Ramos (cell line): ENCODE measurements at regions not wholly inside any gene's neighbourhood (a gene's known extent, or its start where the extent isn't known, plus 50 kb on each side); places are given as distances from the start of the nearest gene placed in this dataset.
"Not testable (repeated sequence)": the region's sequence is repeated elsewhere in the genome, so short reads cannot be mapped to it uniquely, and the experiment has no call there.

Experiments
- in situ Hi-C: fragments of 300-500 bp; cut with MboI; formaldehyde crosslinking; loops from one replicate; pipeline ENCODE4 v1.14.3; 2022; ENCODE audit warnings: low sequenced_read_pairs; ENCODE audit not compliant: unreplicated experiment

DNA sequence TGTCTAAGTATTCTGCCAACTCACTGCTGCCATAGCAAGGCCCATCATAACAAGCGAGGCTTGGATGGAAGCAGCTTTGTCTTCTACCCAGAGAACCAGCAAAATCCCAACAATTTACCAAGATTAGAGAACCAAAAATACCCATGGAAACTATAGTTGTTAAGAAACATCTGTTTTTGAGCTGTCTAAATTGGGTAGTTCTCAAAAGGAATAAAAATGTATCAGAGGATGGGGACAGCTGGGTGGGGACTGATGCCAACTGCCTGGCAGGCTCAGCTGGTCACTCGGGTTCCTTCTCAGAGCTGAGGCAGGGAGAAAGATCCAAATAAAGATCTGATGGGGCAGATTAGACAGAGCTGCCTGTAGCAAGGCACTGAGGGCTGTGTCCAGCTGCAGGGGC, 85.9 kb upstream of the GRK3 start:
- in situ Hi-C loops: no loop called here

GRCh38 chr22:25480868-25481267, 83.6 kb upstream of the GRK3 start:
- in situ Hi-C loops: not testable (repeated sequence)

DNA sequence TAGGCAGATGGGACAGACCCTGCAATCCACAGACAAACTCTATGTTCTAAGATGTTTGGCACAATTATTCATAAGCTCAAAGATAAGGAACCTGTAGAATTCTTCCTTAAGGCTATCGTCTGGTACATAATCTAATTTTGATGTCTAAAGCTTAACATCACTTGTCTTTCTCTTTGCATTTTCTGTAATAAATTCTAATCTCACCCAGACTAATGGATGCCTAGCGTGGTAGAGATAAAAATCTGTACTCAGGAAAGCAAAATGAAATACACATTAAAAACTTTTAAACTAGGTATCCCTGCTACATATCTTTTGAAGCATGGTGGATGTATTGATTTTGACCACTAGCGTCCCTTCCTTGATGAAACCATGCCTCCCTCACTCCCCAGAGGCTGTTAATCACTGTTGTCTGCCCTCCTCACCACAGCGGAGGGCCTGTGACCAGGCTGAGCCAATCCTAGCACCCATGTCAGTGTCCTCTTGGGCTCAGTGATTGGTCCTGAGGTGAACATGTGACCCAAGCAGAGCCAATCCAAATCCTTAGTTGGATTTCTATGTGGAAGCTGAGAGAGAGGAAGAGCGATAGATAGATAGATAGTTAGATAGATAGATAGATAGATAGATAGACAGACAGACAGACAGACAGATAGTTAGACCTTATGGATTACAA, 82.2 kb upstream of the GRK3 start:
- in situ Hi-C loops: no loop called here

DNA sequence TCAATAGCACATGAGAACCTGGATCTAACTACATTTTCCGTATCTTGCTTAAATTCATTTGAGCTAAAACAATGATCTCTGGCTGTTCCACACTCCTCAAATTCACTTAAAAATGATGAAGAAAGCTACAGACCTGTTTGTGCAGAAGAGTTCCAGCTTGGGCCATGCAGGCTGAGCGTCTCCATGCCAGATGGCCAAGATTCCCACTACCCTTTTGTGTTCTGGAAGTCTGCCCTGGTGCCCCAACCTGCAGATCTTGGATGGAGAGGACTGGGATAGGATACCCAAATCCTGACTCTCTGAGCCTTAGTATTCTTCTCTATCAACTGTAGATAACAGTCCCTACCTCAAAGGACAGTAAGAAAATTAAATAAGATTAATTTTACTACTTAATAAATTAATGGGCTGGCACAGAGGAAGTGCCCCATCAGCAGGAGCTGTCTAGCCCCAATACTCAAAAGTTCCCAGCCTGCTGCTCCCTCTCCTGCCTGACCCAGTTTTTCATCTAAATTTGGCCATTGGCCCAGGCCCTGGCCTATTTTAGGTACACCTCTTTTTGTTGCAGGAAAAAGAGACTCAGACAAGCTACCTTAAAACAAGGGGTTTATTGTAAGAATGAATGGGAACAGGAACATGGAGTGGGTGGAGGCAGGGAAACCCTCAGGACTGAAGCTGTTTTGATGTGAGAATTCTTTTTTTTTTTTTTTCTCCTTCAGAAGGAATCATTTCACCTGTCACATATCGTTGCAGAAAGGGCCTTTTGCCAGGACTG, 81.4 kb upstream of the GRK3 start:
- in situ Hi-C loops: no loop called here

GRCh38 chr22:25483931-25484330, 80.5 kb upstream of the GRK3 start:
- in situ Hi-C loops: no loop called here

DNA sequence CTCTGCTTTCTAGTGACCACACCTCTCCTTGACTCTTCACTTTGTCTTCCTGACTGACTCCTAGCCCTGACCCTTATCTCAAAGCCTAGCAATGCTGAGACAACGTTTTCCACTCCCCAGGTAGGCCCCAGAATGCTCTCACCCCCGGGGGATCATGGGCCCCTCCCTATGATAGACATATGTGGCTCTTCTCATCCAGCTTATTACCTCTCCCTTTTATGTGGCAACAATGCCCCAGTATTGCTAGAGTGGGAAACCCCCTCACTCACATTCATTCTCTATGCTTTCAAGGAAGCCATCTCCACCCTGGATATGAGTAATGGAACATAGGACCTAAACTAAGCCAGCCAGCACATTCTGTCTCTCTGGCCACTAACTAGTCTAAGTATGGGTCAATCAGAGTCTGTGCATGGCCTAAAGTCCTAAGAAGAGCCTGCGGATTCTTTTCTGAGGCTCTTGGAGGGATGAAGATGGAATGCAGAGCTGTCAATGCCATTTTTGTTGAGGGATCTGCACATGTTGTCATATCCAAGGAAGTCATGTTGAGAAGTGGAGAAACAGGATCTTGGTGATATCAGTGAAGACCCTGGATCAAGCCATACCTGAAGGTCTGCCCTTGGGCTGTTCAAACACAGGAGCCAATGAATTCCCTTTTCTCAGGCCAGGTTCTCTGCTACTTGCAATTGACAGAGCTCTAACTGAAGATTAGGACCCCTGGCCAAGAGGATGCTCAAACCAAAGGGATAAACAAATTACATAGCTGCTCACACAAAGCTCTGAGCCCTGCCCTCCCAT, 79.8 kb upstream of the GRK3 start:
- in situ Hi-C loops: no loop called here

- in situ Hi-C loops: no loop called here
These were observed 78.6 kb upstream of the GRK3 start for GRCh38 chr22:25485626-25486545.

DNA sequence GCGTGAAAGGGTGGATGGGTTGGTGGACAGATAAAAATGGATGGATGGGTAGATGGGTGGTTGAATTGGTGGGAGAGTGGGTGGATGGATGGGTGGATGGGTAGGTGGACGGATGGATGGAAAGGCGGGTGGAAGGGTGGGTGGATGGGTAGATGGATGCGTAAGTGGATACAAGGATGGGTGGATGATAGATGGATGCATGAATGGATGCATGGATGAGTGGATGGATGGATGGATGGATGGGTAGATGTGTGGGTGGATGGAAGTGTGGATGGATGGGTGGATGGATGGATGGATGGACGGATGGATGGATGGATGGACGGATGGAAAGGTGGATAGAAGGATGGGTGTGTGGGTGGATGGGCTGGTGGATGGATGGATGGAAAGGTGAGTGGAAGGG, 77.0 kb upstream of the GRK3 start:
- in situ Hi-C loops: no loop called here

DNA sequence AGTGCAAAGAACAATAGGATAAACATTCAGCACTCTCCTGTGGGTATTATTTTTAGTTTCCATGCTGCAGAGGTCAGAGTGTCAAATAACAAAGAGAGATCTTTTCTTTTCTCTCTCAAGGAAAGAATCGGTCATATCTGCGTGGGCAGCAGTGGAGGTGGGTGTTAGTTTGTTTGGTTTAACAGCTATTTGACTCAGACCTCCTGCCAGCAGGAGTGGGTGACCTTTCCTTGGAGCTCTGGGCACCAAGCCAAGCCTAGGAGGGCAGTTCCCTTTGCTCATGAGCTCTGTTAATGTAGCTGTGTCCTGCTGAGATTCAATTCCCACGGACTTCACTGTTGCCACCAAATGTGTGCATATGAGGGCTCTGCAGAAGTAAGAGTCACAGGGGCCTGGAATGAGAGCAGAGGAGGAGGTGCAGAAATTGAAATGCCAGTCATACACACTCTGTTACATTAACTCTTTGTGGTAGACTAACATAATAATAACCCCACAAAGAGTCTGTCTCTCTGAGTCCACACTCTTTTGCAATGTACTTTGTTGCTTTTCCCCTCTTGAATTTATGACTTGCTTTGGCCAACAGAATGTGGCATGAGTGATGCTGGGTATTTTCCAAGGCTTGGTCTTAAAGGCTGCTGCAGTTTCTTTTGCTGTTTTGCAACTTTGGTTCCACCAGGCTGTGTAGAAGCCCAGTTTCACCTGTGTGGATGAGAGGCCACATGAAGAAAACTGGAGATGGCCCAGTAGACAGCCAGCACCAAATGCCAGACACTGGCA, 76.0 kb upstream of the GRK3 start:
- in situ Hi-C loops: no loop called here

- in situ Hi-C loops: no loop called here
These were observed 74.5 kb upstream of the GRK3 start for GRCh38 chr22:25489947-25490346.

DNA sequence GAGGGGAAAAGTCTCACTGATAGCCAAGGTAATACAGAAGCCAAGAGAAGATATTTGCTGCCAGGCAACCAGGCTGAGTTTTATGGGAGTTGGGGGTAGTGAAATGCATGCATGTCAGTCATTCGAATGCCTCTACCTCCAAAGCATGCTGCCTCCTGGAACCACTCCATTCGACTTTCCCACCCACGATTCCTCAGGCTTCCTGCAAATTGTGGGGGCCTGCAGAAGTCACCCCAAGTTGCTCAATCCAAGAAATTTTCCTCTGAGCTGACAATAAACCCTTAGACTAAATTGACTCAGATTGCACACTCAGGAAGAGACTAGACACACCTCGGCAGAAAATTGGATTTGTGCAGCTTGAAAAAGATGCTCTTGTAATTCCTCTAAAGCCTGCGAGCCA, 73.6 kb upstream of the GRK3 start:
- in situ Hi-C loops: no loop called here

GRCh38 chr22:25492162-25492561, 72.3 kb upstream of the GRK3 start:
- in situ Hi-C loops: no loop called here

- in situ Hi-C loops: no loop called here
These were observed 71.4 kb upstream of the GRK3 start for GRCh38 chr22:25492841-25493734.

- in situ Hi-C loops: no loop called here
These were observed 70.7 kb upstream of the GRK3 start for GRCh38 chr22:25493794-25494193.

DNA sequence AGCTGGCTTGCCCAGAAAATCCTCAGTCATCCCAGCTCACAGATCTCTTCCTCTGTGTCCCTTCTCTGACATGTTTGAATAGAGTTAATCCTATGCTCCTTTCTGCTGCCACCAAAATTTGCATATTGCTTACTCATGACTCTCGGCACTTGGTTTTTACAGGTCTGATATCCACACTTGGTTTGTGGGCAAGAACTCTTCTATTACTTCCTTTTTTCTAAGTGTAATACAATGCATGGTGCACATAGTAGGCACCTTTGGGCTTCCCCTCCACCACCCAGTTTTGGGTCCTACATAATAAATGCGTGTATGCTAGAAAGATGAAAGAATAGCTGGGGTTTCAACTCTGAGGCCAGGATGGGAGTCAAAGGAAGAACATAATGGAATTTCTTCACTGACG, 69.7 kb upstream of the GRK3 start:
- in situ Hi-C loops: no loop called here

GRCh38 chr22:25495285-25495684, 69.2 kb upstream of the GRK3 start:
- in situ Hi-C loops: no loop called here

- in situ Hi-C loops: no loop called here
These were observed 67.9 kb upstream of the GRK3 start for GRCh38 chr22:25496396-25497064.

DNA sequence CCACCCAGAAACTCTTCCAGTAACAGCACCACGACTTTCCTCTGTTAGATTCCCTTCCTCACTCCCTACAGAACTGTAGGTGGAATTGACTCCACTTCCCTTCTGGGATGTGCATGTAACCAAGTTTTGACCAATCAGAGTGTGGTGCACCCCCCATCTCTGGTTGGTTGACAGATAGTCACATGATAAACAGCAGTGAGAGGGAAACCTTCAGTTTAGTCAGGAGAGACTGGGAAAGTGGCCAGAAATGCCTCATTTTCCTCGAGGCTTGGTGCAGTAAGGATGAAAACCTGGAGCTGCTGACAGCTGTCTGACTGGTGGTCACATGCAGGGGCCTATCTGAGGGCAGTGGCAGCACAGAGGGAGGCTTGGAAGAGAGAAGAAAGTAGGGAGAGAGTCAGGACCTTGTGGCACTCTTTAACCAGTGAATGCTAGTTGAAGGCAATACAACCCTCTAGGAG, 67.3 kb upstream of the GRK3 start:
- in situ Hi-C loops: no loop called here
